ENCODE measurements at regions not wholly inside any gene's neighbourhood (a gene's known extent, or its start where the extent isn't known, plus 50 kb on each side); places are given as distances from the start of the nearest gene placed in this dataset.

GRCh38 chrX:40476958-40477357 lies 103.8 kb upstream of the ATP6AP2 start:
- no peaks in the 10 kb centered on the region for H3K36me3 ChIP-seq (ENCODE audit: control insufficient read depth, insufficient read depth, low read length)
- no peak for DNase-seq (ENCODE audit: extremely low read depth, insufficient read length)
- no peak overlapping the region for H3K4me3 ChIP-seq (replicated peaks; ENCODE audit: low read depth, low read length)
- H3K27me3 ChIP-seq (replicated peaks; ENCODE audit: control insufficient read depth, insufficient read depth, low read length) = no peaks in the 10 kb centered on the region; the same call in 1 of the 2 replicates
- TF ChIP-seq CTCF (IDR thresholded peaks at IDR 0.05; ENCODE audit: insufficient read depth, low read length, poor library complexity, severe bottlenecking) = no peak

DNA sequence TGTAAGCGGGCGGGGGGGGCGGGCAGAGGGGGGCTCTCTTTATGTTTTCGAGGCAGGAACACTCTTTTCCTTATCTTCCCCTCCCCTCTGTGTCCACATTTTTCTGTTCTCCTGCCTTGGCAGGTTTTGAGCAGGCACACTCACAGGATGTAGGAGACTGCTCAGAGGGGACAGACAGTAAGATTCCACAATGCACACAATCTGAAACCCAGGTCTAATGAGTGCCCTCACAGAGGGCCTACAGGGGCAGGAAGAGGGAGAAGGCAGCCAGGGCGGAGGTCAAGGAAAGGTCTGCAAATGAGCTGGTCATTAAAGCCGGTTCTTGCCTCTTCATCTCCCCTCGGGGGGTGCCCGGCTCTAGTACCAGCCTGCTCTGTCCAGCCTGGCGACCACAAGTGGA lies 106.1 kb upstream of the ATP6AP2 start:
- DNase-seq (ENCODE audit: extremely low read depth, insufficient read length) = no peak
- no peaks in the 10 kb centered on the region for H3K36me3 ChIP-seq (ENCODE audit: control insufficient read depth, insufficient read depth, low read length)
- no peak for TF ChIP-seq CTCF (IDR thresholded peaks at IDR 0.05; ENCODE audit: insufficient read depth, low read length, poor library complexity, severe bottlenecking)
- no peaks in the 10 kb centered on the region; the same call in 1 of the 2 replicates for H3K27me3 ChIP-seq (replicated peaks; ENCODE audit: control insufficient read depth, insufficient read depth, low read length)
- no peak overlapping the region for H3K4me3 ChIP-seq (replicated peaks; ENCODE audit: low read depth, low read length)

GRCh38 chrX:40474205-40474626 lies 106.6 kb upstream of the ATP6AP2 start:
- H3K36me3 ChIP-seq (ENCODE audit: control insufficient read depth, insufficient read depth, low read length) = no peaks in the 10 kb centered on the region
- no peaks in the 10 kb centered on the region for H3K27me3 ChIP-seq (replicated peaks; ENCODE audit: control insufficient read depth, insufficient read depth, low read length)
- no peak overlapping the region for H3K4me3 ChIP-seq (replicated peaks; ENCODE audit: low read depth, low read length)
- DNase-seq (ENCODE audit: extremely low read depth, insufficient read length) = no peak
- TF ChIP-seq CTCF (IDR thresholded peaks at IDR 0.05; ENCODE audit: insufficient read depth, low read length, poor library complexity, severe bottlenecking) = no peak

- DNase-seq (ENCODE audit: extremely low read depth, insufficient read length) = no peak
- no peak for TF ChIP-seq CTCF (IDR thresholded peaks at IDR 0.05; ENCODE audit: insufficient read depth, low read length, poor library complexity, severe bottlenecking)
- Histone ChIP-seq H3K27me3 (replicated peaks; ENCODE audit: control insufficient read depth, insufficient read depth, low read length) (no peaks in the 10 kb centered on the region), H3K36me3 (ENCODE audit: control insufficient read depth, insufficient read depth, low read length) (no peaks in the 10 kb centered on the region), H3K4me3 (replicated peaks; ENCODE audit: low read depth, low read length) (no peak overlapping the region)
Measured at GRCh38 chrX:40473460-40474204, 107.1 kb upstream of the ATP6AP2 start.

GRCh38 chrX:40471965-40472648 lies 108.7 kb upstream of the ATP6AP2 start:
- no peak for DNase-seq (ENCODE audit: extremely low read depth, insufficient read length)
- no peak overlapping the region for H3K4me3 ChIP-seq (replicated peaks; ENCODE audit: low read depth, low read length)
- TF ChIP-seq CTCF (IDR thresholded peaks at IDR 0.05; ENCODE audit: insufficient read depth, low read length, poor library complexity, severe bottlenecking) = peak; percentile 32

More at GRCh38 chrX:40471965-40472648, 108.7 kb upstream of the ATP6AP2 start:
- Histone ChIP-seq H3K36me3 (ENCODE audit: control insufficient read depth, insufficient read depth, low read length) (no peaks in the 10 kb centered on the region), H3K27me3 (replicated peaks; ENCODE audit: control insufficient read depth, insufficient read depth, low read length) (no peaks in the 10 kb centered on the region; the same call in 1 of the 2 replicates)

Measured in GM06990 (cell line).